Esophagus muscularis mucosa (tissue), 4 donors: ENCODE measurements at regions not wholly inside any gene's neighbourhood (a gene's known extent, or its start where the extent isn't known, plus 50 kb on each side); places are given as distances from the start of the nearest gene placed in this dataset.

Source experiments
- EP300 ChIP-seq: sonication (generic); formaldehyde crosslinking; IDR thresholded peaks from one replicate; pipeline ENCODE4 v1.6.1; 2017; ENCODE audit warnings: antibody characterized with exemption
- POLR2AphosphoS5 ChIP-seq, 2 donors: sonication (generic); formaldehyde crosslinking; IDR thresholded peaks; one replicate each; pipeline ENCODE4 v1.6.1; 2017; ENCODE audit warnings: antibody characterized with exemption in 2 of 2
- TF ChIP-seq, protein P1 (sequence below), 3 experiments: fragments of 200-600 bp in 2 of 3; fragments of 450-650 bp in 1 of 3; sonication (generic) in 2 of 3; IDR thresholded peaks; one replicate each; pipeline ENCODE4 v1.5.1; 2017 to 2019; ENCODE audit warnings: antibody characterized with exemption in 3 of 3, mild to moderate bottlenecking in 2 of 3, moderate library complexity in 1 of 3

DNA sequence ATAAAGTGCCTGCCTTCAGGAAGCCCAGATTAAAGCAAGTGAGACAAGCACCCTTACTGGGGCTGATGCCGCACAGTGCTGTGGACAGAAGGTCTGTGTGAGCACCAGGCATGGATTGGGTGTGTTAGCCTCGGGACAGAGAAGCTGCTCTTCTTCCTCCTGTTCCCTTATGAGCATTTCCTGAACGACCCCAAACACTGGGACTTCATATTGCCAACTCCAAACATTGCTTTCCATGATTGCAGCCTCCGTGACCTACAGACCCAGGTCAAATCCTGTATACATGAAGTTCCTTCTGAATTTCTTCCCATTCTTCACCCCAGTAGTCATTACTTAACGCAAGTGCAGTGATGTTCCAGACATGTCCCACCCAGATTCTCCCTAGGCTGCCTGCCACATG, 129.8 kb upstream of the ALKAL2 start:
- TF ChIP-seq, protein P1, sequence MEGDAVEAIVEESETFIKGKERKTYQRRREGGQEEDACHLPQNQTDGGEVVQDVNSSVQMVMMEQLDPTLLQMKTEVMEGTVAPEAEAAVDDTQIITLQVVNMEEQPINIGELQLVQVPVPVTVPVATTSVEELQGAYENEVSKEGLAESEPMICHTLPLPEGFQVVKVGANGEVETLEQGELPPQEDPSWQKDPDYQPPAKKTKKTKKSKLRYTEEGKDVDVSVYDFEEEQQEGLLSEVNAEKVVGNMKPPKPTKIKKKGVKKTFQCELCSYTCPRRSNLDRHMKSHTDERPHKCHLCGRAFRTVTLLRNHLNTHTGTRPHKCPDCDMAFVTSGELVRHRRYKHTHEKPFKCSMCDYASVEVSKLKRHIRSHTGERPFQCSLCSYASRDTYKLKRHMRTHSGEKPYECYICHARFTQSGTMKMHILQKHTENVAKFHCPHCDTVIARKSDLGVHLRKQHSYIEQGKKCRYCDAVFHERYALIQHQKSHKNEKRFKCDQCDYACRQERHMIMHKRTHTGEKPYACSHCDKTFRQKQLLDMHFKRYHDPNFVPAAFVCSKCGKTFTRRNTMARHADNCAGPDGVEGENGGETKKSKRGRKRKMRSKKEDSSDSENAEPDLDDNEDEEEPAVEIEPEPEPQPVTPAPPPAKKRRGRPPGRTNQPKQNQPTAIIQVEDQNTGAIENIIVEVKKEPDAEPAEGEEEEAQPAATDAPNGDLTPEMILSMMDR (IDR thresholded peaks at IDR 0.05), result no peak
- TF ChIP-seq EP300 (no peak), POLR2AphosphoS5 (IDR thresholded peaks at IDR 0.05) (no peak)
